Breast epithelium (tissue), 4 donors: ENCODE measurements at regions not wholly inside any gene's neighbourhood (a gene's known extent, or its start where the extent isn't known, plus 50 kb on each side); places are given as distances from the start of the nearest gene placed in this dataset.

Source experiments
- DNase-seq, 2 donors: peaks; one replicate each; pipeline ENCODE4 v3.0.0-alpha.2; 2019; ENCODE audit warnings: low spot score in 2 of 2
- H3K27ac ChIP-seq, 2 donors: fragments of 200-600 bp; sonication (generic) in 1 of 2; one replicate each; pipeline ENCODE4 v1.5.1; 2016 to 2019; ENCODE audit warnings: mild to moderate bottlenecking in 1 of 2
- H3K27me3 ChIP-seq, 2 donors: fragments of 200-600 bp; sonication (generic) in 1 of 2; one replicate each; pipeline versions ENCODE4 v1.5.1 to v1.6.0; 2017 to 2019; ENCODE audit warnings: control low read depth in 1 of 2, mild to moderate bottlenecking in 1 of 2
- H3K36me3 ChIP-seq: fragments of 200-600 bp; one replicate; pipeline ENCODE4 v1.5.1; 2019
- H3K4me1 ChIP-seq, 2 donors: fragments of 200-600 bp; sonication (generic); one replicate each; pipeline ENCODE4 v1.5.1; 2016 to 2019; ENCODE audit warnings: control low read depth in 1 of 2
- H3K4me3 ChIP-seq, 3 donors: fragments of 200-600 bp; sonication (generic); 1 replicate in 2 of 3; 2 replicates in 1 of 3; pipeline ENCODE4 v1.5.1; 2016 to 2019; ENCODE audit warnings: mild to moderate bottlenecking in 3 of 3, moderate library complexity in 2 of 3
- H3K9me3 ChIP-seq, 2 donors: fragments of 200-600 bp; sonication (generic) in 1 of 2; one replicate each; pipeline ENCODE4 v1.5.1; 2016 to 2019; ENCODE audit warnings: control low read depth in 1 of 2
- POLR2A ChIP-seq: fragments of 450-650 bp; IDR thresholded peaks from one replicate; pipeline ENCODE4 v1.6.1; 2016; ENCODE audit warnings: antibody characterized with exemption, mild to moderate bottlenecking, moderate library complexity
- POLR2AphosphoS5 ChIP-seq, 3 donors: sonication (generic); formaldehyde crosslinking; IDR thresholded peaks; one replicate each; pipeline ENCODE4 v1.6.1; 2017; ENCODE audit warnings: antibody characterized with exemption in 3 of 3
- intact Hi-C: fragments of 100-400 bp; cut with DNase I; formaldehyde crosslinking; loops from one replicate; pipeline ENCODE4 v1.15.1; 2023; ENCODE audit warnings: low total_unique reads
- TF ChIP-seq, protein P1 (sequence below), 3 donors: fragments of 450-650 bp; IDR thresholded peaks; one replicate each; pipeline ENCODE4 v1.5.1; 2016 to 2017; ENCODE audit warnings: antibody characterized with exemption in 3 of 3, mild to moderate bottlenecking in 3 of 3, moderate library complexity in 3 of 3

DNA sequence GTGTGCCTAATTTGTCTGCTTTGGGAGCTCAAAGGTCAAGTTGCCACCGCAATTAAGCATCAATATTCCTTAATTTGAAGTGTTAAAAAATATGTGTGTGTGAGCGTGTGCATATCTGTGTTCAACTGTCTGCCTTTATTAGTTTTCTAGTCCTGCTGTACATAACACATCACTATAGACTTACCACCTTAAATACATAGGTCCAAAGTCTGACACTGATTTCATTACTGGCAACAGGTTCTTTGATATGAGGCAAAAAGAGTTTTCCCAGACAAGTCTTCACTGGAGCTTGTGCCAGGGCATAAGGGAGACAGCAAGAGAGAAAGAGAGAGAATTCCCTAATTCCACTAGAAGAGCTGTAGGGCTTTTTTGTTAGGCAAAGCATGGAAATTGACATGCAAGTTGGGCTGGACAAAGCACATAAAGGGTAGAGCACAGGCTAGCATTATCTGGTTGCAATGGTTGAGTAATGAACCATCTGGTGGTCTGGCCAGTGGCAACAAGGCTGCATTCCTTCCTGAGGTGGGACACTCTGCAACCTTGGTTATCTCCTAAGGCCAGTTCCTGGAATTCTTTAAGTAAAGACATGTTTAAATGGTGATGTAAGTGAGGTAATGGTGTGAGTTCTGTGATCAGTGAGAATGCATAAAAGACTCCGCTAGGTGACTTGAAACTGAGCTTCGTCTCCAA lies 457.2 kb upstream of the ADAMTS5 start:
- Histone ChIP-seq H3K27me3 (no peaks in the 10 kb centered on the region), H3K36me3 (no peaks in the 10 kb centered on the region), H3K4me3 (no peak overlapping the region), H3K4me1 (no peaks in the 10 kb centered on the region), H3K27ac (peak overlapping the region in 1 of 2 donors; percentile 21), H3K9me3 (no peaks in the 10 kb centered on the region)
- intact Hi-C loops, result no loop called here
- no peak for TF ChIP-seq POLR2AphosphoS5 (IDR thresholded peaks at IDR 0.05)
- TF ChIP-seq POLR2A, result no peak
- TF ChIP-seq, protein P1, sequence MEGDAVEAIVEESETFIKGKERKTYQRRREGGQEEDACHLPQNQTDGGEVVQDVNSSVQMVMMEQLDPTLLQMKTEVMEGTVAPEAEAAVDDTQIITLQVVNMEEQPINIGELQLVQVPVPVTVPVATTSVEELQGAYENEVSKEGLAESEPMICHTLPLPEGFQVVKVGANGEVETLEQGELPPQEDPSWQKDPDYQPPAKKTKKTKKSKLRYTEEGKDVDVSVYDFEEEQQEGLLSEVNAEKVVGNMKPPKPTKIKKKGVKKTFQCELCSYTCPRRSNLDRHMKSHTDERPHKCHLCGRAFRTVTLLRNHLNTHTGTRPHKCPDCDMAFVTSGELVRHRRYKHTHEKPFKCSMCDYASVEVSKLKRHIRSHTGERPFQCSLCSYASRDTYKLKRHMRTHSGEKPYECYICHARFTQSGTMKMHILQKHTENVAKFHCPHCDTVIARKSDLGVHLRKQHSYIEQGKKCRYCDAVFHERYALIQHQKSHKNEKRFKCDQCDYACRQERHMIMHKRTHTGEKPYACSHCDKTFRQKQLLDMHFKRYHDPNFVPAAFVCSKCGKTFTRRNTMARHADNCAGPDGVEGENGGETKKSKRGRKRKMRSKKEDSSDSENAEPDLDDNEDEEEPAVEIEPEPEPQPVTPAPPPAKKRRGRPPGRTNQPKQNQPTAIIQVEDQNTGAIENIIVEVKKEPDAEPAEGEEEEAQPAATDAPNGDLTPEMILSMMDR (IDR thresholded peaks at IDR 0.05), result no peak
- no peak for DNase-seq

DNA sequence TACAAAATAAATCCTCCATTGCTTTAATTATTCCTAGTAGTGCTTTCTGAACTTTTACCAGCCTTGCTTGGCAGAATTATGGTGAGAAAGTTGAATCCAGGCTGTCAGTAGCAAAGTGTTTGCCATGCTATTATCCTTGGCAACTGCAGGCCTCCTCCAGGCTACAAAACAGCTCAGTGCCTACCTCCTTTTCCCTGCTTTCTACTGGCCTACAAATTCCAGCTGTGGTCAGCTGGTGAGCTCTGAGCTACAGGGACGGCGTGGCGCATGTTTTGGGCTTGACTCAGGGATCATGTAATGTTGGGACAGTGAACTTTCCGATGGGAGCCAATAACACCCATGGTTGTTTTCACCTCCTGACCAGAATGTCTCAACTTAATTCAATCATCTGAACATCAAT lies 456.1 kb upstream of the ADAMTS5 start:
- no peak overlapping the region for H3K4me3 ChIP-seq
- no peaks in the 10 kb centered on the region for H3K4me1 ChIP-seq
- peak overlapping the region; percentile 54 to 56 for H3K27ac ChIP-seq
- TF ChIP-seq POLR2A, result no peak
- TF ChIP-seq POLR2AphosphoS5 (IDR thresholded peaks at IDR 0.05), result peak; percentile 37 to 75 (median 66)
- H3K36me3 ChIP-seq, result no peaks in the 10 kb centered on the region
- intact Hi-C loops, result no loop called here
- H3K27me3 ChIP-seq, result no peaks in the 10 kb centered on the region
- H3K9me3 ChIP-seq, result no peaks in the 10 kb centered on the region
- DNase-seq, result peak in 1 of 2 donors; percentile 74

DNA sequence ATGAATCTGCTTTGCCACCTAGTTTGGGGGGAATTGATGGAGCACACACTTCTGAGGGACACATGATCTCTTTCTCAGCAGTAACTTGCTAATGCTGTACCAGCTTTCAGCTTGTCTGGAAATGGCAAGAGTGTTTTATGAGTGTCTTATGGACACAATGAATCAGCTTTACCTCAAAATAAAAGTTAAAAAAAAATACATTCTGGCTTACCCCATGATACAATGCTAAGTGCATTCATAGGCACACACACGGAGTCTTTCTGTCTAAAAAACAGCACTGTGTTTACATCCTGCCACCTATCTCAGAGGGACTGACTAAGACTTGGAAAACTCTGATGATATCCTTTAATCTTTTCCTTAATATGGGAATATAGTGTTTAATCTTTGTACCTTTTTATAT lies 455.5 kb upstream of the ADAMTS5 start:
- peak overlapping the region; percentile 54 to 56 for H3K27ac ChIP-seq
- H3K36me3 ChIP-seq, result no peaks in the 10 kb centered on the region
- no peak for DNase-seq
- no peaks in the 10 kb centered on the region for H3K27me3 ChIP-seq
- intact Hi-C loops, result no loop called here
- H3K4me1 ChIP-seq, result no peaks in the 10 kb centered on the region
- H3K4me3 ChIP-seq, result no peak overlapping the region
- TF ChIP-seq POLR2A (no peak), POLR2AphosphoS5 (IDR thresholded peaks at IDR 0.05) (no peak)
- TF ChIP-seq, protein P1 (IDR thresholded peaks at IDR 0.05), result no peak
- H3K9me3 ChIP-seq, result no peaks in the 10 kb centered on the region

- H3K27me3 ChIP-seq, result no peaks in the 10 kb centered on the region
- DNase-seq, result no peak
- intact Hi-C loops, result no loop called here
- no peaks in the 10 kb centered on the region for H3K36me3 ChIP-seq
- no peaks in the 10 kb centered on the region for H3K4me1 ChIP-seq
- peak overlapping the region in 1 of 2 donors; percentile 56 for H3K27ac ChIP-seq
- no peak overlapping the region for H3K4me3 ChIP-seq
- TF ChIP-seq, protein P1 (IDR thresholded peaks at IDR 0.05), result no peak
- TF ChIP-seq POLR2AphosphoS5 (IDR thresholded peaks at IDR 0.05) (no peak), POLR2A (no peak)
- H3K9me3 ChIP-seq, result no peaks in the 10 kb centered on the region
Measured at GRCh38 chr21:27421654-27422053, 454.8 kb upstream of the ADAMTS5 start.

DNA sequence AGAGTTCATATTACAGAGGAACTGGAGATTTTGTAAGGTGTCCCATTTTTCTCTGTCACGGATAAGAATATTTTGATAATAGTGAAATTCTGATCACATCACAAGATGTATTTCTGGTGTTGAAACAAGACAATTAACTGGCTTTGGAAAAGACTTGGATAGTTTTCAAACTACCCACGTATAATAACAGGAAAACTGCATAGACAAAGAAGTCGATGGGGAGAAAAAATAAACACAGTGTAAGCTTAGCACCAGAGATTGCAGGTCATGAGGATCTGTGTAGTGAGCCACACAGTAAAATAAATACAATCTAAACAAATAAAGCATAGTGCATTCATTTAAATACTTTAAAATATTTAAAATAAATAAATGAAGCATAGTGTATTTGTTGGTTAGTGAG lies 452.3 kb upstream of the ADAMTS5 start:
- no peaks in the 10 kb centered on the region for H3K4me1 ChIP-seq
- H3K27ac ChIP-seq, result no peak overlapping the region
- intact Hi-C loops, result no loop called here
- H3K36me3 ChIP-seq, result no peaks in the 10 kb centered on the region
- H3K9me3 ChIP-seq, result no peaks in the 10 kb centered on the region
- no peak for DNase-seq
- H3K4me3 ChIP-seq, result no peak overlapping the region
- H3K27me3 ChIP-seq, result no peaks in the 10 kb centered on the region
- TF ChIP-seq POLR2AphosphoS5 (IDR thresholded peaks at IDR 0.05), result no peak
- TF ChIP-seq, protein P1 (IDR thresholded peaks at IDR 0.05), result no peak
- no peak for TF ChIP-seq POLR2A
